GM19455 (cell line): ENCODE measurements at regions not wholly inside any gene's neighbourhood (a gene's known extent, or its start where the extent isn't known, plus 50 kb on each side); places are given as distances from the start of the nearest gene placed in this dataset.

Experiments used
- ATAC-seq: cut with Tn5 transposase; IDR thresholded peaks from one replicate; pipeline ENCODE4 v1.9.1; 2021; ENCODE audit not compliant: unreplicated experiment

GRCh38 chr4:1512738-1513660 lies 106.8 kb upstream of the NKX1-1 start:
- ATAC-seq, result no peak

GRCh38 chr4:1512051-1512737 lies 106.0 kb upstream of the NKX1-1 start:
- no peak for ATAC-seq

GRCh38 chr4:1511441-1512041 lies 105.3 kb upstream of the NKX1-1 start:
- no peak for ATAC-seq

- ATAC-seq, result no peak
These were observed 104.7 kb upstream of the NKX1-1 start for GRCh38 chr4:1510931-1511330.

GRCh38 chr4:1509366-1509765 lies 103.1 kb upstream of the NKX1-1 start:
- no peak for ATAC-seq

GRCh38 chr4:1508161-1509160 lies 102.2 kb upstream of the NKX1-1 start:
- ATAC-seq, result no peak

- ATAC-seq, result no peak
These were observed 100.9 kb upstream of the NKX1-1 start for GRCh38 chr4:1506956-1507721.

GRCh38 chr4:1505511-1506460 lies 99.5 kb upstream of the NKX1-1 start:
- no peak for ATAC-seq

- ATAC-seq, result no peak
These were observed 98.6 kb upstream of the NKX1-1 start for GRCh38 chr4:1504595-1505500.

GRCh38 chr4:1503583-1504471 lies 97.6 kb upstream of the NKX1-1 start:
- ATAC-seq, result no peak

- ATAC-seq, result no peak
These were observed 96.7 kb upstream of the NKX1-1 start for GRCh38 chr4:1502976-1503375.

- no peak for ATAC-seq
These were observed 96.3 kb upstream of the NKX1-1 start for GRCh38 chr4:1502501-1502886.

- no peak for ATAC-seq
These were observed 95.7 kb upstream of the NKX1-1 start for GRCh38 chr4:1501754-1502500.

- no peak for ATAC-seq
These were observed 94.9 kb upstream of the NKX1-1 start for GRCh38 chr4:1500966-1501753.

- no peak for ATAC-seq
These were observed 94.2 kb upstream of the NKX1-1 start for GRCh38 chr4:1500231-1500965.
